Testis (tissue), 2 donors: ENCODE measurements at regions not wholly inside any gene's neighbourhood (a gene's known extent, or its start where the extent isn't known, plus 50 kb on each side); places are given as distances from the start of the nearest gene placed in this dataset.

Source experiments
- DNase-seq: peaks from one replicate; pipeline ENCODE4 v3.0.0-alpha.2; 2019
- H3K27ac ChIP-seq, 2 donors: fragments of 200-600 bp; sonication (generic); one replicate each; pipeline ENCODE4 v1.5.1; 2019
- H3K27me3 ChIP-seq: fragments of 200-600 bp; sonication (generic); one replicate; pipeline ENCODE4 v1.5.1; 2019
- H3K36me3 ChIP-seq: fragments of 200-600 bp; sonication (generic); one replicate; pipeline ENCODE4 v1.5.1; 2017; ENCODE audit warnings: low read depth; ENCODE audit errors: missing control alignments
- H3K4me1 ChIP-seq: fragments of 200-600 bp; sonication (generic); one replicate; pipeline ENCODE4 v1.5.1; 2019
- H3K4me3 ChIP-seq, 2 donors: fragments of 200-600 bp; sonication (generic); one replicate each; pipeline ENCODE4 v1.5.1; 2017 to 2019
- H3K9me3 ChIP-seq: fragments of 200-600 bp; sonication (generic); one replicate; pipeline ENCODE4 v1.5.1; 2017
- CTCF ChIP-seq, 3 experiments: fragments of 450-650 bp in 2 of 3; fragments of 200-600 bp in 1 of 3; sonication (generic) in 1 of 3; IDR thresholded peaks; one replicate each; pipeline ENCODE4 v1.5.1; 2016 to 2019; ENCODE audit warnings: antibody characterized with exemption in 3 of 3, mild to moderate bottlenecking in 2 of 3, moderate library complexity in 1 of 3
- POLR2A ChIP-seq: fragments of 450-650 bp; IDR thresholded peaks from one replicate; pipeline ENCODE4 v1.6.1; 2017; ENCODE audit warnings: antibody characterized with exemption, mild to moderate bottlenecking, moderate library complexity
- WGBS, 2 donors: methylation state at CpG; one replicate each; pipeline ENCODE4 v1.1.5; 2018; 5-methylcytosine and 5-hydroxymethylcytosine counted together
- intact Hi-C: fragments of 100-400 bp; cut with DNase I; formaldehyde crosslinking; loops from one replicate; pipeline ENCODE4 v1.15.1; 2023; ENCODE audit warnings: low total_unique reads

DNA sequence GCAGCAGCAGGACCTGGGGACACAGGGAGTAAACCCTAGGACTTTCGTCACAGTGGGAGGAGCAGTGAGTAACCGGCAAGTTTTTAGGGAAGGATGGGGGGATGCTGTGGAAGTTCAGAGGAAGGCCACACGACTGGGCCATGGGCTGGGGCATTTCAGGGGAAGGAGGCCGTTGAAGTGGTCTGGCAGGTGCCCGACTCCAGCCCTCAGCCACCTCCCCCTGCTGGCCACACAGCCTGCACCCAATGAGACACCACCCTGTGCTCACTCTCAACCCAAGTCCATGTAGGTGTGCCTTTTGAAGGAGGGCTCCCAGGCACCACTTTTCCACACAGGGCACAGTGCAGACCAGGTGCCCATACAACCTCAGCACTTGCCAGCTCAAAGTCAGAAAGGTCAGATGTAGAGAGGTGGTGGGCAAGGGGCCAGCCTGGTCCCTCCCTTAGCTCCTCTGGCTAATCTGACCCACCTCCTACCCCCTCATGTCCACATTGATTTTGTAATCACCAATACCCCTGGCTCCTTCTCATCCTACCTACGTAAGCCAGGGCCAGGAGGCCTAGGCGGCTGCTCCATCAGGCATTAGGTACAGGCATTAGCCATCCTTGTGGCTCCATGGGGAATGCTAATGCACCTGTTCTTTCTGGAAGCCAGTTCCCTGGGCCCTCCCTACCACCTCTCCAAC, 211.2 kb downstream of the SMAD2 start:
- Histone ChIP-seq H3K4me1 (no peaks in the 10 kb centered on the region), H3K9me3 (no peaks in the 10 kb centered on the region), H3K4me3 (no peak overlapping the region), H3K27me3 (no peaks in the 10 kb centered on the region), H3K27ac (no peak overlapping the region), H3K36me3 (no peaks in the 10 kb centered on the region)
- DNase-seq: no peak
- WGBS, 2 donors: 83 to 94% methylated on average over 7 of the region's 7 CpGs
- TF ChIP-seq POLR2A: no peak
- no peak for TF ChIP-seq CTCF (IDR thresholded peaks at IDR 0.05)
- intact Hi-C loops: no loop called here

DNA sequence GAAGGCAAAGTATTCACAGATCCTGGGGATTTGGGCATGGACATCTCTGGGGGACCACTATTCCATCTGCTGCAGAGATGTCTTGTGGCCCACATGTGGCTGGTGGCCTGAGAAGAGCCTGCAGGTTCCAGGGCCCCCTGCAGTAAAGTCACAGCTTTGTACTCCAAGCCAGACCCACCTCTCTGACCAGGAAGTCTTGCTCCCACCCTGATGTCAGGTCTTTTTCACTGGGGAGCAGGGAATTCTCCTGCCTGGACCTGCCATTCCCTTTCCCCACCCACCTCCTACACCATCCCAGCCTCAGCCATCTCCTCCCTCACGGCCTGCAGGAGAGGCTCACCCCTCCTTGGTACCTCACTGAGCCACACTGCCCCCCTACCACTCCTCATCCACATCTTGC, 211.8 kb downstream of the SMAD2 start:
- Histone ChIP-seq H3K4me1 (no peaks in the 10 kb centered on the region), H3K36me3 (no peaks in the 10 kb centered on the region), H3K27me3 (no peaks in the 10 kb centered on the region), H3K27ac (no peak overlapping the region), H3K4me3 (no peak overlapping the region), H3K9me3 (no peaks in the 10 kb centered on the region)
- TF ChIP-seq POLR2A: no peak
- no peak for TF ChIP-seq CTCF (IDR thresholded peaks at IDR 0.05)
- intact Hi-C loops: no loop called here
- DNase-seq: no peak
- WGBS, 2 donors: 69 to 73% methylated on average over 1 of the region's 1 CpG

- Histone ChIP-seq H3K9me3 (no peaks in the 10 kb centered on the region), H3K4me1 (no peaks in the 10 kb centered on the region), H3K36me3 (no peaks in the 10 kb centered on the region), H3K27me3 (no peaks in the 10 kb centered on the region), H3K27ac (no peak overlapping the region), H3K4me3 (no peak overlapping the region)
- intact Hi-C loops: no loop called here
- whole genome bisulfite sequencing, 2 donors: 68 to 77% methylated on average over 3 of the region's 3 CpGs
- TF ChIP-seq CTCF (IDR thresholded peaks at IDR 0.05) (no peak), POLR2A (no peak)
- no peak for DNase-seq
Observed at GRCh38 chr18:47717257-47717656, 213.2 kb downstream of the SMAD2 start.

DNA sequence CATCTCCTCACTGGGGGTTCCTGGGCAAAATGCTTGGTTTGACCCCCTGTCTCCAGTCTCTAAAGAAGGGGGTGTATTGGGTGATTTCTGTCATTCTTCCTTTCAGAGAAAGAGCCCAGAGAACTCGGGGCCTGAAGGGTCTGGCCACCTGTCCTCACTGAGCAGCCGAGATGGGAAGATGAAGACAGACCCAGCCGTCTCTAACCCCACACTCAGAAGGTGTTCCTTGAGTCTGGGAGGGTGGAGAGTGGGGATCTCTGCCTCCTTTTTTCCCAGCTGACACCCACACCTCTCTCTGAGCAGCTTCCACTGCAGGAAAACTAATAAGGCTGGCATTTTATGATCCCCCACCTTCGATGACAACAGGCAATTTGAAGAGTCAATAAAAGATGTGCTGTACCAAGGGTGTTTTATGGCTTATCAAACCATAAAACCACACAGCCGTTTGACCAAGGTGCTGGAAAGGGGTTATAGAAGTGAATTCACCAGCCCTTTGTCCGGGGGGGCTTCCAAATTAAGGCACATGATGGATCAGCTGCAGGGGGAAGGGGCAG, 213.8 kb downstream of the SMAD2 start:
- WGBS, 2 donors: 58 to 64% methylated on average over 6 of the region's 6 CpGs
- no peaks in the 10 kb centered on the region for H3K9me3 ChIP-seq
- no peaks in the 10 kb centered on the region for H3K4me1 ChIP-seq
- TF ChIP-seq CTCF (IDR thresholded peaks at IDR 0.05) (no peak), POLR2A (no peak)
- DNase-seq: no peak
- intact Hi-C loops: no loop called here
- no peak overlapping the region for H3K4me3 ChIP-seq
- H3K27me3 ChIP-seq: no peaks in the 10 kb centered on the region
- H3K36me3 ChIP-seq: no peaks in the 10 kb centered on the region
- no peak overlapping the region for H3K27ac ChIP-seq

GRCh38 chr18:47710451-47710850, 220.0 kb downstream of the SMAD2 start:
- 61 to 65% methylated on average over 2 of the region's 2 CpGs for WGBS, 2 donors
- Histone ChIP-seq H3K4me3 (no peak overlapping the region), H3K27me3 (no peaks in the 10 kb centered on the region), H3K4me1 (no peaks in the 10 kb centered on the region), H3K36me3 (no peaks in the 10 kb centered on the region), H3K27ac (no peak overlapping the region), H3K9me3 (no peaks in the 10 kb centered on the region)
- TF ChIP-seq CTCF (IDR thresholded peaks at IDR 0.05) (no peak), POLR2A (no peak)
- intact Hi-C loops: no loop called here
- DNase-seq: no peak
